ENCODE measurements at regions not wholly inside any gene's neighbourhood (a gene's known extent, or its start where the extent isn't known, plus 50 kb on each side); places are given as distances from the start of the nearest gene placed in this dataset.

DNA sequence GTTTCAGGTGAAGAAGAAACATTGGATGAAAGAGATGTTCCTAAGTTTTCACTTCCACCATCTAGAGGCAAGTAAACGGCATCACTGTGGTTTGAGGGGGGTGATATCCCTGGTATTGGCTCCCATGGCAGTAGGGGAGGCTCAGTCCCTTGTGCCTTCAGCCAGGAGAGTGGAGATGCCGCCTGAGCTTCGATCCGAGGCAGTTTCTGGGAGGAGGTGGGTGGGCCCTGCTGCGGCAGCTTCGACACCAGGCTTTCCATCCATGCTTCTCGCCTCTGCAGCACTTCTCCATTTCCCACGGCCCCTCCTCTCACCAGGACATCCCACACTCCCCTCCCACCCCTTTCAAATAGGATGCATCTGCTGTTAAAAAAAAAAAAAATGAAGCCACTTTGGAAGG is 258.3 kb downstream of the GADD45G start:
- no peak for DNase-seq (ENCODE audit: low read depth)

DNA sequence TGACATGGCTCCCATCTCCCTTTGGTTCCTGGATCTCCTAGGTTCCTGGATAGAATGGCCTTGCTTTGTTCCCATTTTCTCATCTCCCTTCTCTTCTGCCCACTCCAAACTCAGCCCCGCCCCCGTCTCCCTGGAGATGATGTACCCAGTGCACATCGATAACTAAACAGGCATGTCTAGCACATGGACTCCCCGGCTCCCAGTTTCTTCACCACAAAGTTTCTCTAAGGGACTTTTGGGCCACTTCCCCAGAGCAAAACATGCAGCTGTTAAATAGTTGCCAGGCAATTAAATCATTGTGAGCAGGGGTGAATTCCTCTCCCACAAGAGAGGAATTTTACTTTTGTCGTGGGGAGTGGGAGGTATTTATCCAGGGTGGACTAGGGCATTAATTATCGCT is 259.0 kb downstream of the GADD45G start:
- no peak for DNase-seq (ENCODE audit: low read depth)

DNA sequence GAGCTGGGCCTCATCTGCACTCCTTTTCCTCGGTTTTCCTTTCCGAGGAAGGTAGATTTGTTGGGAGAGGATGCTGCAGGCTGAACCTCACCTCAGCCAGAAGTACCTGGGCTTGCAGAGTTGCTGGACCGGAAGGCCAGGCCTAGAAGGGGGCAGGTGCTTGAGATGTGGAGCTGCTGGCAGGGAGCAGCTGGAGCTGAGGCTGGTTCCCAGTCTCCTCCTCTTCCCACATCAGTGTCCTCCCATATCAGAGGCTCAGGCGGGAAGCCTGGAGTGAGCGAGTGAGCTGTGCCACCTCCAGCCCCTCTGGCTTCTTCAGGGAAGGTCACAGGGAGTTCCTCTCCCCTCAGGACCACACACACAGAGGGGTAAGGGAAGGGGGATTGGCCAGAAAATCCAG is 259.4 kb downstream of the GADD45G start:
- DNase-seq (ENCODE audit: low read depth): no peak

DNA sequence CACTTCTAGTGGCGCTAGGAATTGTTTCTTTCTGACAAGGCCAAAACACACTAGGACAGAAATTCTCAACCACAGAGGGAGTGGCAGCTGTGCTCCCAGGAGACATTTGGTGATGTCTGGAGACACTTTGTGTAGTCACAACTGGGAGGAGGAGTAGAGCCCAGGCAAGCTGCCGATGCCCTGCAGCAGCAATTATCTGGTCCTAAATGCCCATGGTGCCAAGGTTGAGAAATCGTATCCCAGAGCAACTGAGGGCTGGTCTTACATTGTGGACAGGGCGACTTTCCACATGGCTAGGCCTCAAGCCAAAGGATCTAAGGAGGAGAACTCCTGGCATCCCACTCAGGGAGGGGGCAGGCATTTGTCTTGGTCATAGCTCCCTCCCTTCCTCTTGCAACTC is 259.9 kb downstream of the GADD45G start:
- DNase-seq (ENCODE audit: low read depth): no peak

DNA sequence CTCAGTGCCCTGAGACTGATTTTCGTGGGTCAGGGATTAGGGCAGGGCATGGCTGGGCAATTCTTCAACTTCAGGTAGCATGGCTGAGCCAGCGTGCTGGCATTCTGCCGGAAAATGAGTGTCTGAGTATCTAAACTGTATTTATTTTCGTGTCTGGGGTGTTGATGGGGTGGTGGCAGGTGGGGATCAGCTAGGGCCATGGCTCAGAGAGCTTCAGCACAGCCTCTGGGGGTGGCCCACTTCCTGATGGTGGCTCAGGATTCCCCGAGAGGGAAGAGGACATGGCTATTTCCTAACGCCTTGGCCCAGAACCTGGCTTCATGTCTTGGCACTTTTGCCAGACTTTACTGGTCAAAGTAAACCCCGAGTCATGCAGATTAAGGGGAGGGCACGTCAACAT is 260.5 kb downstream of the GADD45G start:
- no peak for DNase-seq (ENCODE audit: low read depth)

DNA sequence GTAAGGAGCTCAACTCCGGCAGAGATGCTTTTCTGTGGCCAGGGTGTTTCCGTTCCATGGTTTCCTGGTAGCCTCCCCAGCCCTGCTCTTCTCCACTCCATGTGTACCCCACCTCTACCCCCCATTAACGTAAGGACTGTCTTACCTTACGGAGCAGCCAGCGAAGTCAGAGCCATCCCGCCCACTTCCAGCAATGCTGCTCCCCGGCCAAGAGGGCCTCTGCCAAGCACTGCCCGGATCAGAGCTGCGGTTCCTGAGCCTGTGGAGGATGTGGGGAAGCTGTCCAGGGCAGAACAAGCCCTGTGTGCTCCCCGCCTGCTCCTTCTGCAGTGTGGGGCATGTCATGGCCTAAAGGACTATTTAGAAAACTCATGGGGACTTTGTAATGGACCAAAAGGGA is 261.2 kb downstream of the GADD45G start:
- DNase-seq (ENCODE audit: low read depth): no peak

DNA sequence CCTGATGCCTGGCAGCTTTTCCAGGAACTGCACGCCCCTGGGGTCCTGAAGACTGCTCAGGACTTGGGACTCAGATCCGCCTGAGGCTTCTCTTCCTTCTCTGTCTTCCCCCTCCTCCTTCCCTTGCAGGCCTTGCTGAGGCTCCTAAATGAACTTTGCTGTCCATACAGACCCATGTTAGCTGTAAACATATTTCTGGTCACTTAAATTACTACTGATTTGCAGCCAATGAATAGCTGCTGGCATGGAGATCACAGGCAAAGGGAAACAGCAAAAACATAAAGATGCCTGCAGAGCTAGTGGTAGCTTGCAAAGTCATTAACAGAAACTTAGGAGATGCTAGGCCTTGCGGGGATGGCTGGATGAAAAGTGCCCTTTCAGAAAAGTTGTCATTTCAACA is 261.9 kb downstream of the GADD45G start:
- no peak for DNase-seq (ENCODE audit: low read depth)

DNA sequence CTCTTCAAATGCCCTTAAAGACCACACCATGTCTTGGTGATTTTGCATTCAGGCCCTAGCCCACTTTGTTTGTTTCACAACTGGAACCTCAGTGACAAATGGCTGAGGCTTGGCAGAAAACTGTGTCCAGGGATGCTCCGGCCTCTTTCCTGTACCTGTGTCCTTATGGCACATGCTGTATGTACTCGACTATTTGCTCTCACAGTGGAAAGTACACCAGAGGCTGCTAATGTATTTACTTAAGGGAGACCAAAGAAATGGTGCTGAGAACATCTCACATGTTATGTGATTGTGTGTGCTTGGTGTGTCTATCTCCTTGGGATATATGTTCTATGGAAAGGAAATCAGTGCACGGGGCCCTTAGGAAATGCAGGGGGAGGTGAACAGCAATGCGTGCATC is 263.3 kb downstream of the GADD45G start:
- no peak for DNase-seq (ENCODE audit: low read depth)

DNA sequence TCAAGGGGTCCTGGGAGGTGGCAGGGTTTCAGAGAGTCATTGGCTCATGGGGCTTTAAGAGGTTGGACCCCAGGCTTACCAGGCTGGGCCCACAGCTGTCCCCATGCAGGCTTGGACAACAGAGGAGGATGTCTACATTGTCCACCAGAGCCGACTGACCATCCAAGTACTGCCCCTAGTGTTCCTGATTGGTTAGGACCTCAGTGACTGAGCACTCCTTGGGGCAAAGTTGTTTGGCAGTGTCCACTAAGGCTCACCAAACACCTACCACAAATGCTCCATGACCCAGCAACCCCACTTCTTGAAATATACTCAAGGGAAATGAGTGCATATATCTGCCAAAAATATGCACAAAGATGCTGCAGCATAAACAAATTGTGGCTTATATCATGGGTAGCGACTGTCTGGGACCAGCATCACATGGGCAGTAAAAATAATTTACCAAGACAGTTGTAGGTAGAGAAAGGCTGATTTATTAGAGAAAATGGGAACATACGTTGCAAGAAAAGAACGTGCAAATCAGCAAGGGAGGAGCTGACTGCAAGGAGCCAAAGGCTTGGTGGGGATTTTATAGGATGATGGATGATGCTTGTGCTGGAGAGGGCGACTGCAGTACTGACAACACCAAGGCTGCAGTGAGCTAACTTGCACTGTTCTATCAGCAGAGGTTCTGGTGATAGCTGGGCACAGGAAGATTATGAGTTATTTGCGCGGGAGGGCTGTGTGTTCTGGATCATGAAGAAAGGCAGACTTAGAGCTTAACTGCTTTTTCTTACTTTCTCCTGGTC is 265.2 kb downstream of the GADD45G start:
- DNase-seq (ENCODE audit: low read depth): no peak

GRCh38 chr9:89871871-89872331 is 267.1 kb downstream of the GADD45G start:
- DNase-seq (ENCODE audit: low read depth): no peak

DNA sequence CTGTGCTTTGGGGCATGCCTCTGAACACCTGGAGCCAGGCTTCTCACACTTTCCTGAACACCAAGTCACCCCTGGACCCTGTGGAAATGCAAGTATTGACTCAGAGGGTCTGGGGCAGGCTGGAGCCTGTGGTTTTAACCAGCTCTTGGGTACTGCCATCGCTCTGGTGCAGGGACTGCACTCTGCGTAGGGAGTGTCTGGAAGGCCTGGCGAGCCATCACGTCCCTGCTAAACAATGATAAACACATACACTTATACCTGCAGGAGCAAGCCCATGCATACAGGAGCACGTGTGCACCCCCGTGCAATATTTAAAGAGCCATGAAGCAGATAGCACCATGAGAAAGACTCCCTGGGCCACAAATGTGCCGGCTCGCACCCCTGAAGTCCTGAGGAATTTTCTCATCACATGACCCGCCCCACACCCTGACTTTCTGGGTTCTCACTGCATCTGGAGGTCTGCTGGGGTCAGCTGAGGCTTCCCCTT is 267.7 kb downstream of the GADD45G start:
- DNase-seq (ENCODE audit: low read depth): no peak

DNA sequence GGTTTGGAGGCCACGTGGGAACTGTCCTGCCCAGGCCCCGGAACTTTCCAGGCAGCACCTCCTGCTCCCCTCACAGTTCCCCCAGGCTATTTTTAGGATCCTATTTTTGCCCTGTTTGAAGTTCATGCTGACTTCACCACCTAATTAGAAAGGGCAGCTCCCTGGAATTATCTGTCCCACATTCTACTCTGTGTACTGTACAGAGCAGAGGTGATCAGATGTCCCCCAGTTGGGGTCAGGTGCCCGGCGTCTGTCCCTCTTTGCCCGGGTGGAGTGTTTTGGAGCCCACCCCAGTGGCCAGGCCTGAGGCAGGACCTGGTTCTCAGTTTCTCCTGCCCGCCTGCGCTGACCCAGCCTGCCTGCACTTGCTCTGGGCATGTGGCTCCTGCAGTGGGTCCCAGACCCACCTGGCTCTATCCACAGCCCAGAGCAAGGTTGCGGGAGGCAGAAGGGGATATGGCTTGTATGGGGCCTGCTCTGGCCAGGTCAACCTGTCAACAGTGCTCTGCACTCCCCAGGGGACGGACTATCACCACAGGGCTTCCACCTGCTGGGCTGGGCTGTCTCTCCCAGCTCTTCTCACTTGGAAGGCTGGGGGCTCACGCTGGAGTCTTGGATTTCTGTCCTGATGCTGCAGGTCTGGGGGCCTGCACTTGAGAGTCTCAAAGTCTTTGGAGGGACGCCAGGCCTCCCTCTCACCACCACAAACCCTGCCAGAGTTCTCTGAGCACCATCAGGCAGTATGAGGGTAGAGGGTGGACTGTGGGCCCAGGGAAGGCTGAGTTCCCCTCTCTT is 268.3 kb downstream of the GADD45G start:
- no peak for DNase-seq (ENCODE audit: low read depth)

- no peak for DNase-seq (ENCODE audit: low read depth)
Measured at GRCh38 chr9:89873801-89874200, 269.0 kb downstream of the GADD45G start.

DNA sequence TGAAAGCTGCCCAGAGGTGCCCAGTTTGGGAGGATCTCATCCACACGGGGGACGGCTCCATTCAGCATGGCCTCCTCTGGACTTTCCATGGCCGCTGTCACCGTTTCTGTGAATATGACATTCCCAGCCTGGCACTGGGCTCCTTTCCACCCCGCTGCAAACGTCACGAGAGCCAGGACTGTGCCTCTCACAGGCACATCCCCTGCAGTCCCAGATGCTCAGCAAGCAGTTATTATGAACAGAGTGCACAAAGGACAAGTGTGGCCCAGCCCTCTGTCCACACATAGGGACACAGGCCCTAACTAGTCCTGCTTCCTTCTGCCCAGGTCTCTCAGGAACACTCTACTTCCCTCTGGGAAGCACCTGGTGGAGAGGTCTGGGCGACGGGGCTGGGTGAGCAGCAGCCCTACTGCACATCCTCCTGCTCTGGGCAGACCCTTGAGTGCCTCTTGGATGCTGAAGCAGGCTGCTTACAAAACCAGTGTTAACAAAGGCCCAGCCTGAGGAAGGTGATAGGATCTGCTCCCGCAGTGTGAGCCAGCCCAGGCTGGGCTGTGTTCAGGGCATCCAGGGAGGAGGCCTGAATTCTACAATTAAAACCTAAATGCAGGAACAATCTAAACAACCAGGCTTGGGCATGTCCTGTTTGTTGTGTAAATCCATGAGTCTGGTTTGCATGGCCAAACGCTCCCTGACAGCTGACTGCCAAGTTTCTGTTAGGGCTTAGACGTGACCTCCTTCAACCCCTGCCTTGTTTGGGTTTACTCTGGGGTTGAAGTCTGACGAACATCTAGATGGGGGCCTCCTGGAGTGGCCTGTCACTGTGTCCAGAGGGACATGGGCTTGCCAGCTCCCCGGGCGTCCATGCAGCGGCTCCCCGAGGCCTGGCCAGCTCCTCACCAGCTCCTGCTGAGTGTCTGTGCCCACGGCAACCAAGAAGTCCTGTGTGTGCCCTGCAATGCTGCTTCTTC is 269.8 kb downstream of the GADD45G start:
- DNase-seq (ENCODE audit: low read depth): no peak

GRCh38 chr9:89877051-89878002 is 272.5 kb downstream of the GADD45G start:
- no peak for DNase-seq (ENCODE audit: low read depth)

DNA sequence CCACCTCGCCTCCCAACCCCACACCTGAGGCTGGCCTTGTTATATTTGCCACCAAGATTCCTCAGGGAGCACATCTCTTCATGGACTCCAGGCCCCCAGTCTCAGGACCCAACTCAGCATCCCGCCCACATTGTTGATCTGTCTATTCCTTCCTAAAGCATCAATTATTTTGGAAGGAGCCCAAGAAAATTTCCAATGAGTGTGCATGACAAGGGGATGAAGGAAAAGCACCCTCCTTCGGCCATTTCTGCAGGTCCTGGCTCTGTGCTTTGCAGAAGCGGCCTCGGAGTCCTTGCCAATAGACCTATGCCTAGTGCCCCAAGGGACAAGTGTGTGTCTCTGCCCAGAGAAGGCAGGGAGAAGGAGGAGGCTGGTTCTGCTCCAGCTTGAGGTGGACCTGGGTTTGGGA is 273.2 kb downstream of the GADD45G start:
- no peak for DNase-seq (ENCODE audit: low read depth)

DNA sequence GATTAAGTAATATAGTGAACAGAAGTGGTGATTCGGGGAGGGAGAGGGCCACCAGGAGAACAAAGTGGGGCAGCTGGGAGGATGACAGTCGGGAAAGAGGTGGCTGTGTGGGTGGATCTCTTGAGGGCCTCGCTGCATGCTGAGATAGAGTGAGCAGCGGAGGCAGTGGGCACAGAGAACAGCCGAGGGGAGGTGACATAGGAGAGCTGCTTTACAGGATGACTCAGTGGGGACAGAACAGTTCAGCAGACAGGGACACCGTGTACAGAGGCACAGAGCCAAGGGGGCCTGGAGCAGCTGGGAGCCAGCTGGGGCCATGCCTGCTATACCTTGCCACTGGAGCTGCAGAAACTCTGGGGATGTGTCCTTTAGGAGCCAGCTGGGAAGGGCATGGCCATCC is 273.9 kb downstream of the GADD45G start:
- no peak for DNase-seq (ENCODE audit: low read depth)

GRCh38 chr9:89879276-89879675 is 274.5 kb downstream of the GADD45G start:
- DNase-seq (ENCODE audit: low read depth): no peak

DNA sequence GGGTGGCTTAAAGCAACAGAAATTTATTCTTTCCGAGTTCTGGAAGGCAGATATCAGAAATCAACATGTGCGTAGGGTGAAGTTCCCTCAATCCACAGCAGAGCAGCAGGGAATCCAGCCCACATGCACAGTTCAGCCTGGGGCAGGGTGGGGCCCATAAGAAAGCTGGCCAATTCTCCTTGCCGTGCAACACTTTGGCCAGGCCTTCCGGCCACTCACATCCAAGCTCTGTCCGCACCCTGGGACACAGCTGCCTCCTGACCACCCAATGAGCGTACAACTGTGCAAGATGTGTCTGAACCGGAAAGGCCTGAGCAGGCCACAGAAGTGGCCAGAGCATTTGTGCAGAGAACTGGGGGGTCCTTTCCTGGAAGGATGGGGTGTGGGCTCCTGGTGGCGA is 274.9 kb downstream of the GADD45G start:
- no peak for DNase-seq (ENCODE audit: low read depth)

GRCh38 chr9:89880161-89880560 is 275.3 kb downstream of the GADD45G start:
- no peak for DNase-seq (ENCODE audit: low read depth)

- DNase-seq (ENCODE audit: low read depth): no peak
Measured at GRCh38 chr9:89880721-89881120, 275.9 kb downstream of the GADD45G start.
